BJ (cell line): ENCODE measurements at regions not wholly inside any gene's neighbourhood (a gene's known extent, or its start where the extent isn't known, plus 50 kb on each side); places are given as distances from the start of the nearest gene placed in this dataset.

Experiments used
- CTCF ChIA-PET: fragments of 350-600 bp; formaldehyde crosslinking; extraction: SDS; loops from one replicate; lab custom pipeline; 2021; ENCODE audit warnings: antibody characterized with exemption, inconsistent platforms; lab: Yijun Ruan, JAX
- POLR2A ChIA-PET: fragments of 300-600 bp; sonication (Branson Sonifier 250); formaldehyde crosslinking; extraction: SDS; loops from one replicate; lab custom pipeline; 2021; ENCODE audit warnings: antibody characterized with exemption; lab: Charles Lee
- DNase-seq: peaks from one replicate; pipeline ENCODE4 v3.0.0-alpha.2; 2011; ENCODE audit warnings: low read depth
- H3K27me3 ChIP-seq: 2 replicates; pipeline ENCODE4 v1.6.0; 2011; ENCODE audit warnings: low read length; ENCODE audit not compliant: control insufficient read depth, insufficient read depth
- H3K36me3 ChIP-seq: 2 replicates; pipeline ENCODE4 v1.5.1; 2011; ENCODE audit warnings: low read length; ENCODE audit not compliant: control insufficient read depth, insufficient read depth
- H3K4me3 ChIP-seq: 2 replicates; pipeline ENCODE4 v1.5.1; 2011; ENCODE audit warnings: low read depth, mild to moderate bottlenecking, control low read depth, low read length
- CTCF ChIP-seq: IDR thresholded peaks from 2 replicates; pipeline ENCODE4 v1.5.1; 2011; ENCODE audit warnings: low read depth, mild to moderate bottlenecking, control low read depth, inconsistent platforms, low read length, moderate library complexity; ENCODE audit not compliant: insufficient read depth

GRCh38 chr12:19644571-19644970 lies 205.3 kb downstream of the AEBP2 start:
- Histone ChIP-seq H3K4me3 (no peak overlapping the region), H3K36me3 (no peaks in the 10 kb centered on the region), H3K27me3 (no peaks in the 10 kb centered on the region)
- POLR2A ChIA-PET: no interaction called here
- CTCF ChIA-PET: interaction anchor here (0.7 to 1.1 kb wide), 2 partner anchors 135 to 286 kb away, joined by 3 to 4 read pairs; no protein-coding TSS in a partner anchor
- no peak for TF ChIP-seq CTCF
- no peak for DNase-seq

- no peak for TF ChIP-seq CTCF
- Histone ChIP-seq H3K36me3 (no peaks in the 10 kb centered on the region), H3K27me3 (no peaks in the 10 kb centered on the region), H3K4me3 (no peak overlapping the region)
- POLR2A ChIA-PET: no interaction called here
- no peak for DNase-seq
- CTCF ChIA-PET: no interaction called here
These were observed 206.5 kb downstream of the AEBP2 start for GRCh38 chr12:19645823-19646222.

- Histone ChIP-seq H3K27me3 (no peaks in the 10 kb centered on the region), H3K36me3 (no peaks in the 10 kb centered on the region), H3K4me3 (no peak overlapping the region)
- CTCF ChIA-PET: no interaction called here
- no peak for DNase-seq
- TF ChIP-seq CTCF: no peak
- POLR2A ChIA-PET: no interaction called here
These were observed 207.3 kb downstream of the AEBP2 start for GRCh38 chr12:19646599-19646998.

- no peak for TF ChIP-seq CTCF
- CTCF ChIA-PET: interaction anchor here (1.4 kb wide), 1 partner anchor 73 kb away, joined by 4 read pairs; no protein-coding TSS in a partner anchor
These were observed 208.7 kb downstream of the AEBP2 start for GRCh38 chr12:19647806-19648556.

GRCh38 chr12:19648591-19648990 lies 209.3 kb downstream of the AEBP2 start:
- H3K36me3 ChIP-seq: no peaks in the 10 kb centered on the region
- H3K4me3 ChIP-seq: no peak overlapping the region
- no peak for TF ChIP-seq CTCF
- CTCF ChIA-PET: interaction anchor here (1.4 kb wide), 1 partner anchor 73 kb away, joined by 4 read pairs; no protein-coding TSS in a partner anchor
- POLR2A ChIA-PET: no interaction called here
- no peak for DNase-seq
- H3K27me3 ChIP-seq: no peaks in the 10 kb centered on the region

More at GRCh38 chr12:19647806-19648556, 208.7 kb downstream of the AEBP2 start:
- Histone ChIP-seq H3K36me3 (no peaks in the 10 kb centered on the region), H3K27me3 (no peaks in the 10 kb centered on the region), H3K4me3 (no peak overlapping the region)
- POLR2A ChIA-PET: no interaction called here
- DNase-seq: no peak
